ENCODE measurements at regions not wholly inside any gene's neighbourhood (a gene's known extent, or its start where the extent isn't known, plus 50 kb on each side); places are given as distances from the start of the nearest gene placed in this dataset.

DNA sequence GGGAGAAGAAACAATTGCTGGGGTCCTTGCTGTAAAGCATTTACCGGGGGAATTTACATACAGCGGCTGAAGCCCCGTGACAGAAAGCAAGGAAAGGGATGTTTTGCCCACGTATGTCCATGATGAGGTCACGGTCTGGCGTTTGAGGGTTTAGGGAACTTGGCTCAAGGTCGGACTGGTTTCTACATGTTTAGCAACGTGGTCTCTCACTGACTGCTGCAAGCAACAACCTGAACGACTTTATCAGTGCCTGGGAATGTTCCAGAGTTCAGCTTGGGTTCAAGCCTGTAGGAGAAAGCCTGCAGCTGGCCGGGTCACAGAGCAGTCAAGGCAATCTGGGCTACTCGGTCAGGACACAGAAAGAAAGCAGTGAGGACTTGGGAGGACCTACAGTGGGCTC lies 323.3 kb downstream of the AJAP1 start:
- TF ChIP-seq EP300 (IDR thresholded peaks at IDR 0.05; ENCODE audit: low read depth) (no peak), POLR2A (IDR thresholded peaks at IDR 0.05) (no peak), POLR2AphosphoS5 (IDR thresholded peaks at IDR 0.05) (no peak)
- TF ChIP-seq, protein P1, sequence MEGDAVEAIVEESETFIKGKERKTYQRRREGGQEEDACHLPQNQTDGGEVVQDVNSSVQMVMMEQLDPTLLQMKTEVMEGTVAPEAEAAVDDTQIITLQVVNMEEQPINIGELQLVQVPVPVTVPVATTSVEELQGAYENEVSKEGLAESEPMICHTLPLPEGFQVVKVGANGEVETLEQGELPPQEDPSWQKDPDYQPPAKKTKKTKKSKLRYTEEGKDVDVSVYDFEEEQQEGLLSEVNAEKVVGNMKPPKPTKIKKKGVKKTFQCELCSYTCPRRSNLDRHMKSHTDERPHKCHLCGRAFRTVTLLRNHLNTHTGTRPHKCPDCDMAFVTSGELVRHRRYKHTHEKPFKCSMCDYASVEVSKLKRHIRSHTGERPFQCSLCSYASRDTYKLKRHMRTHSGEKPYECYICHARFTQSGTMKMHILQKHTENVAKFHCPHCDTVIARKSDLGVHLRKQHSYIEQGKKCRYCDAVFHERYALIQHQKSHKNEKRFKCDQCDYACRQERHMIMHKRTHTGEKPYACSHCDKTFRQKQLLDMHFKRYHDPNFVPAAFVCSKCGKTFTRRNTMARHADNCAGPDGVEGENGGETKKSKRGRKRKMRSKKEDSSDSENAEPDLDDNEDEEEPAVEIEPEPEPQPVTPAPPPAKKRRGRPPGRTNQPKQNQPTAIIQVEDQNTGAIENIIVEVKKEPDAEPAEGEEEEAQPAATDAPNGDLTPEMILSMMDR (IDR thresholded peaks at IDR 0.05), result no peak
